ENCODE measurements at regions not wholly inside any gene's neighbourhood (a gene's known extent, or its start where the extent isn't known, plus 50 kb on each side); places are given as distances from the start of the nearest gene placed in this dataset.

DNA sequence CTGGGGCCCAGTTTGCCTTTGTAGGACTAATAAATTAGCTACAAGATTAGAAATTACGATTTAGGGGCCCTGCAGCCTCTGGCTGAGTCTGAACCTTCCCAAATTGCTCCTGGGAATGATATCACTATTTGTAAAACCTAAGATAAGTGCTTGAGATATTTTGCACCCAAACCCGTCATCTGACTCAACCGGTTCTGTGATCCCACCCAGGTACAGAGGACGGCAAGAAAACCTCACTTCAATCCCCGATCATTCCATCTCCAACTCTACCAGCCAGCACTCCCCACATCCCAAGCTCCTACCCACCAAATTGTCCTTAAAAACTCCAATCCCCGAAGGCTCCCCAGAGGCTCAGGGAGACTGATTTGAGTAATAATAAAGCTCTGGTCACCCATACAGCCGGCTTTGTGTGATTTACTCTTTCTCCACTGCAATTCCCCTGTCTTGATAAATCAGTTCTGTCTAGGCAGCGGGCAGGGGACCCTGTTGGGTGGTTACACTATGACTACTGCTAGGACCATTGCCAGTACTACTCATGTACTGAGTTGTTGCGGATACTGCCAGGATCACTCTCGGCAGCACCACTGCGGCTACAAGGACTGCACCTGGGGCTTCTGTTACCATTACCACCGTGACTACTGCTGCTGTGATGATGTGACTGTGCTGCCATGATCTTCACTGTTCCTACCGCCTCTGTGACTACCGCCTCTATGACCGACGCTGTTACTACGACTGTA lies 73.1 kb downstream of the IRF8 start:
- Histone ChIP-seq H3K4me3 (ENCODE audit: low read depth, low read length) (no peak overlapping the region), H3K4me1 (ENCODE audit: control insufficient read depth, insufficient read depth, low read length, unreplicated experiment) (peaks cover 6% of the 10 kb centered on the region), H3K36me3 (ENCODE audit: insufficient read depth, low read length) (no peaks in the 10 kb centered on the region), H3K79me2 (ENCODE audit: control insufficient read depth, insufficient read depth, low read length, unreplicated experiment) (no peaks in the 10 kb centered on the region), H2AFZ (ENCODE audit: low read length, unreplicated experiment) (no peak overlapping the region), H3K27ac (ENCODE audit: low read depth, low read length) (no peak overlapping the region), H3K27me3 (ENCODE audit: insufficient read depth, low read length) (peaks cover 40% of the 10 kb centered on the region)

DNA sequence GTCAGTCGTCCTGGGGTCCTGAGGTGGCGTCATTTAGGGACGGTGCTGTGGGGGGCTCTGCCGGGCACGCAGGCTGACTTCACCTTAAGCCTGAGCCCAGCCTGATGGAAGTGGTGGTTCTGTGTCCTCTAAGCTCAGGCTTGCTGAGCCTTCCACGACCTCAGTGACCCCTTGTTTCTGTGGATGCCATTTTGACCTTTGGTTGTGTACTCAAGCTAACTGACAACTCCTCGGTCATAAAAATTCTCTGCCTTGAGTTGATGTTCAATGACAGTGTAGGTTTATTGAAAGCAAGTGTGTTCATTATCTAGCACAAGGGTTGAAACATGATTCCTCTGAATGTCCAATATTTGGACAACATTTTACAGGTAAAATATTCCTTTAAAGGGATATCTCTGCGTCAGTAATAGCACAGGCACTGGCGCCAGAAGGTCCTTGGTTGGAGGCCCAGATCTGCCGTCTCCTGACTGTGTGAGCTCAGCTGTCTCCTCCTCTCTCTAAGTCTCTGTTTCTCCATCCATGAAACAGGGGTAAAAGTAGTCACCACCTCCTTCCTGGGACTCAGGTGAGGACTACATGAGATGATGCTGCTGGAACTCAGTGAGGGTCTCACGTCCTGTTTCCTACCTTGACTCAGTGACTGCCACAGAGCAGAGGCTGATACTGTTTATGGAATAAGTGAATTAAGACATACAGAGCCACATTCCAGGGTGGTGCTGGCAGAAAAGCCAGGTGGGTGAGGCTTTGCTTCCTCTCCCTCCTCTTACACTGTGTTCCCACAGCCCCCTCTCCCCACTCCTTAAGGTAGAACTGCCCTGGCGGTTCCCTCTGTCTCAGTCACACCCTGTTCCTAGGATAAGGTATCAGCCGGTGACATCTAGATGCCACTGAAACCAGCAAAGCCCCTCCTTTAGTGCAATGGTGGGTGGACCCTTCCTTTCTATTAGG lies 75.7 kb downstream of the IRF8 start:
- Histone ChIP-seq H2AFZ (ENCODE audit: low read length, unreplicated experiment) (no peak overlapping the region), H3K4me1 (ENCODE audit: control insufficient read depth, insufficient read depth, low read length, unreplicated experiment) (no peaks in the 10 kb centered on the region), H3K79me2 (ENCODE audit: control insufficient read depth, insufficient read depth, low read length, unreplicated experiment) (no peaks in the 10 kb centered on the region), H3K36me3 (ENCODE audit: insufficient read depth, low read length) (no peaks in the 10 kb centered on the region), H3K27me3 (ENCODE audit: insufficient read depth, low read length) (peaks cover 34% of the 10 kb centered on the region), H3K27ac (ENCODE audit: low read depth, low read length) (no peak overlapping the region), H3K4me3 (ENCODE audit: low read depth, low read length) (no peak overlapping the region)

GRCh38 chr16:85975451-85975981 lies 76.6 kb downstream of the IRF8 start:
- Histone ChIP-seq H3K79me2 (ENCODE audit: control insufficient read depth, insufficient read depth, low read length, unreplicated experiment) (no peaks in the 10 kb centered on the region), H3K4me3 (ENCODE audit: low read depth, low read length) (no peak overlapping the region), H3K27ac (ENCODE audit: low read depth, low read length) (no peak overlapping the region), H3K4me1 (ENCODE audit: control insufficient read depth, insufficient read depth, low read length, unreplicated experiment) (no peaks in the 10 kb centered on the region), H2AFZ (ENCODE audit: low read length, unreplicated experiment) (no peak overlapping the region), H3K27me3 (ENCODE audit: insufficient read depth, low read length) (peaks cover 30% of the 10 kb centered on the region), H3K36me3 (ENCODE audit: insufficient read depth, low read length) (no peaks in the 10 kb centered on the region)

DNA sequence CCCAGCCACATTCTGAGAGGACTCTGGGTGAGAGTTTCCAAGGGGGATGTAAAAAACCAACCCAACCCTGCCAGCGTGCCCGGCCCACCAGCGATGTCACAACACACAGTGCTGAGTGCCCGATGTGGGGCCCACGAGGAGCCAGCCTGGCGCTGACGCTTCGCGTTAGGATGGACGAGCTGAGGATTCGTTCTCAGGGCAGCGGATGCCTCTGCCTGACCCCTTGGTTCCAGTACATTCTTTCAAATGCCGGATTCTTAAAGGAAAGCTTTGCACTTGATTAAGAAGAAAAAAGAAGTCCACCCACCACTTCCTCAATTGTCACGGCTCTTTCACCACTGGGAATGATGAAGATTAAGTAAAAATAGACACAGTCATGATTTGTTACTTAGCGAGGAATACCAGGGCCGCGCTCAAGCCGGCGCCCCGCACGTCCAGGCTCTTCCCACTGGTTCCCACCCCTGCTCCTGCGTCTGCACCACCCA lies 79.4 kb downstream of the IRF8 start:
- H3K79me2 ChIP-seq (ENCODE audit: control insufficient read depth, insufficient read depth, low read length, unreplicated experiment) = no peaks in the 10 kb centered on the region
- no peak overlapping the region for H2AFZ ChIP-seq (ENCODE audit: low read length, unreplicated experiment)
- no peaks in the 10 kb centered on the region for H3K36me3 ChIP-seq (ENCODE audit: insufficient read depth, low read length)
- H3K4me1 ChIP-seq (ENCODE audit: control insufficient read depth, insufficient read depth, low read length, unreplicated experiment) = no peaks in the 10 kb centered on the region
- H3K4me3 ChIP-seq (ENCODE audit: low read depth, low read length) = no peak overlapping the region
- H3K27ac ChIP-seq (ENCODE audit: low read depth, low read length) = no peak overlapping the region
- H3K27me3 ChIP-seq (ENCODE audit: insufficient read depth, low read length) = peaks cover 40% of the 10 kb centered on the region

- H2AFZ ChIP-seq (ENCODE audit: low read length, unreplicated experiment) = no peak overlapping the region
- H3K4me3 ChIP-seq (ENCODE audit: low read depth, low read length) = no peak overlapping the region
- no peaks in the 10 kb centered on the region for H3K79me2 ChIP-seq (ENCODE audit: control insufficient read depth, insufficient read depth, low read length, unreplicated experiment)
- H3K27me3 ChIP-seq (ENCODE audit: insufficient read depth, low read length) = peaks cover 43% of the 10 kb centered on the region
- H3K4me1 ChIP-seq (ENCODE audit: control insufficient read depth, insufficient read depth, low read length, unreplicated experiment) = no peaks in the 10 kb centered on the region
- H3K36me3 ChIP-seq (ENCODE audit: insufficient read depth, low read length) = no peaks in the 10 kb centered on the region
- H3K27ac ChIP-seq (ENCODE audit: low read depth, low read length) = no peak overlapping the region
Measured at GRCh38 chr16:85978976-85979375, 80.0 kb downstream of the IRF8 start.

- H2AFZ ChIP-seq (ENCODE audit: low read length, unreplicated experiment) = no peak overlapping the region
- no peaks in the 10 kb centered on the region for H3K36me3 ChIP-seq (ENCODE audit: insufficient read depth, low read length)
- no peaks in the 10 kb centered on the region for H3K79me2 ChIP-seq (ENCODE audit: control insufficient read depth, insufficient read depth, low read length, unreplicated experiment)
- H3K4me1 ChIP-seq (ENCODE audit: control insufficient read depth, insufficient read depth, low read length, unreplicated experiment) = no peaks in the 10 kb centered on the region
- H3K27ac ChIP-seq (ENCODE audit: low read depth, low read length) = no peak overlapping the region
- peaks cover 49% of the 10 kb centered on the region for H3K27me3 ChIP-seq (ENCODE audit: insufficient read depth, low read length)
- H3K4me3 ChIP-seq (ENCODE audit: low read depth, low read length) = no peak overlapping the region
Measured at GRCh38 chr16:85979605-85980004, 80.6 kb downstream of the IRF8 start.

DNA sequence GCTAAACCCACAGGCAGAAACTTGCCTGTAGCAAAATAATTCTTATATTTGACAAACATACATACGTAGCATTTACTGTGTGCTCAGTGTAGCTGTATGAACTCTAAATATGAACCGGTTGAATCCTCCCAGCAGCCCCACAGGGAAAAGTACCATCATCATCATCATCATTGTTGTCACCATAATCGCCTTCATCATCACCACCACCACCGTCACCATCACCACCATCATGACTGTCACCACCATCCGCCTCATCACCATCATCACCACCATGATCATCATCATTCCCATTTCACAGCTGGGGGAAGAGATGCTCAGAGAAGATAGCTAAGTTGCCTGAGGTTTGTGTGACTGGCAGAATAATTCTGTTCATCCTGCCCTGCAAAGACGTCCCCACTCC lies 81.7 kb downstream of the IRF8 start:
- Histone ChIP-seq H3K27me3 (ENCODE audit: insufficient read depth, low read length) (peaks cover 58% of the 10 kb centered on the region), H3K4me1 (ENCODE audit: control insufficient read depth, insufficient read depth, low read length, unreplicated experiment) (no peaks in the 10 kb centered on the region), H3K79me2 (ENCODE audit: control insufficient read depth, insufficient read depth, low read length, unreplicated experiment) (no peaks in the 10 kb centered on the region)

GRCh38 chr16:85981826-85982562 lies 83.0 kb downstream of the IRF8 start:
- Histone ChIP-seq H2AFZ (ENCODE audit: low read length, unreplicated experiment) (no peak overlapping the region), H3K27me3 (ENCODE audit: insufficient read depth, low read length) (peaks cover 54% of the 10 kb centered on the region), H3K4me3 (ENCODE audit: low read depth, low read length) (no peak overlapping the region), H3K27ac (ENCODE audit: low read depth, low read length) (no peak overlapping the region), H3K36me3 (ENCODE audit: insufficient read depth, low read length) (no peaks in the 10 kb centered on the region), H3K79me2 (ENCODE audit: control insufficient read depth, insufficient read depth, low read length, unreplicated experiment) (no peaks in the 10 kb centered on the region), H3K4me1 (ENCODE audit: control insufficient read depth, insufficient read depth, low read length, unreplicated experiment) (no peaks in the 10 kb centered on the region)

More for the DNA sequence above, 81.7 kb downstream of the IRF8 start:
- Histone ChIP-seq H3K36me3 (ENCODE audit: insufficient read depth, low read length) (no peaks in the 10 kb centered on the region), H2AFZ (ENCODE audit: low read length, unreplicated experiment) (no peak overlapping the region), H3K27ac (ENCODE audit: low read depth, low read length) (no peak overlapping the region), H3K4me3 (ENCODE audit: low read depth, low read length) (no peak overlapping the region)

GRCh38 chr16:85982563-85982939 lies 83.6 kb downstream of the IRF8 start:
- Histone ChIP-seq H2AFZ (ENCODE audit: low read length, unreplicated experiment) (no peak overlapping the region), H3K36me3 (ENCODE audit: insufficient read depth, low read length) (no peaks in the 10 kb centered on the region), H3K4me3 (ENCODE audit: low read depth, low read length) (no peak overlapping the region), H3K4me1 (ENCODE audit: control insufficient read depth, insufficient read depth, low read length, unreplicated experiment) (no peaks in the 10 kb centered on the region), H3K27ac (ENCODE audit: low read depth, low read length) (no peak overlapping the region), H3K79me2 (ENCODE audit: control insufficient read depth, insufficient read depth, low read length, unreplicated experiment) (no peaks in the 10 kb centered on the region), H3K27me3 (ENCODE audit: insufficient read depth, low read length) (peaks cover 49% of the 10 kb centered on the region)

- Histone ChIP-seq H3K79me2 (ENCODE audit: control insufficient read depth, insufficient read depth, low read length, unreplicated experiment) (no peaks in the 10 kb centered on the region), H3K4me3 (ENCODE audit: low read depth, low read length) (no peak overlapping the region), H3K4me1 (ENCODE audit: control insufficient read depth, insufficient read depth, low read length, unreplicated experiment) (no peaks in the 10 kb centered on the region), H2AFZ (ENCODE audit: low read length, unreplicated experiment) (no peak overlapping the region), H3K27ac (ENCODE audit: low read depth, low read length) (no peak overlapping the region), H3K27me3 (ENCODE audit: insufficient read depth, low read length) (peaks cover 49% of the 10 kb centered on the region), H3K36me3 (ENCODE audit: insufficient read depth, low read length) (no peaks in the 10 kb centered on the region)
Measured at GRCh38 chr16:85983064-85983463, 84.1 kb downstream of the IRF8 start.
